ENCODE measurements at regions not wholly inside any gene's neighbourhood (a gene's known extent, or its start where the extent isn't known, plus 50 kb on each side); places are given as distances from the start of the nearest gene placed in this dataset.

DNA sequence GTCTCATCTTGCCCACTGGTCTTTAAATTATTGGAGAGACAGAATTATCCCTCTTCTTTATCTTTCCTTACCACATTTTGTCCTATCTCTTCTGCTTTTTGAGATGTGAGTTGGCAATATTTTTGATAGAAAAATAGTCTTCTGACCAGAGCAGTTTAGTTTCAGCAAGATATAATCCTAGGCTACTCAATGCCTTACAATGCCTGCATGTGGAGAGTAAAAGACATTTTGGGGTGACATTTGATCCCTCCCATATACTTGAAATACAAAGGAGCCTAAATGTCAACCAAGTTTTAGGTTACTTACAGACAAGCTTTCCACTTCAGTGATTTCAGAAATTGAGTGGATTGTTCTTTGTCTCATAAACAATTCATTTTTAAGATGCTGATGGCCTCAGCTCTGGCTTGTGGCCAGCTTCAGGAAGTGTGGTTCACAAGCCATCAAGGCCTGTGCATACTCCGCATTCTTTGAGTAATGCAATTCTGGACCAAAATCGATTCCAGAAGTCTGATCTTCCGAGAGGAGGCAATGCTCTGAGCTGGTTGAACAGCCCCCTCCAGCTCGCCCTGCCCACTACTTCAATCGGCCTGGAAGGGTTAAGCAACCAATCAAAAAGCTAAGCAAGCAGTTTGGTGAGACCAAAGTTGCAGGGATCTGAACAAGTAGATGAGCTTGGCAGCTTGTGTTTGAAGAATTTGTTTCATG, 274.4 kb downstream of the BLID start:
- Histone ChIP-seq H3K27me3 (ENCODE audit: control insufficient read depth, insufficient read depth, low read length) (no peaks in the 10 kb centered on the region; the same call in 1 of the 2 replicates), H3K4me1 (ENCODE audit: control insufficient read depth, insufficient read depth, low read length) (no peaks in the 10 kb centered on the region), H3K27ac (ENCODE audit: low read length) (no peak overlapping the region), H3K9me3 (ENCODE audit: control insufficient read depth, insufficient read depth, low read depth, low read length) (no peaks in the 10 kb centered on the region), H3K36me3 (ENCODE audit: control insufficient read depth, insufficient read depth, low read length) (no peaks in the 10 kb centered on the region), H3K4me3 (ENCODE audit: low read depth in 2 of 2, low read length in 2 of 2) (no peak overlapping the region)
- ChIA-PET POLR2A (no interaction called here), CTCF (no interaction called here)
- in situ Hi-C loops (cut with HindIII; ENCODE audit: low pct_unique_long_range_greater_than_20kb, low sequenced_read_pairs) = no loop called here
- TF ChIP-seq, protein P1, sequence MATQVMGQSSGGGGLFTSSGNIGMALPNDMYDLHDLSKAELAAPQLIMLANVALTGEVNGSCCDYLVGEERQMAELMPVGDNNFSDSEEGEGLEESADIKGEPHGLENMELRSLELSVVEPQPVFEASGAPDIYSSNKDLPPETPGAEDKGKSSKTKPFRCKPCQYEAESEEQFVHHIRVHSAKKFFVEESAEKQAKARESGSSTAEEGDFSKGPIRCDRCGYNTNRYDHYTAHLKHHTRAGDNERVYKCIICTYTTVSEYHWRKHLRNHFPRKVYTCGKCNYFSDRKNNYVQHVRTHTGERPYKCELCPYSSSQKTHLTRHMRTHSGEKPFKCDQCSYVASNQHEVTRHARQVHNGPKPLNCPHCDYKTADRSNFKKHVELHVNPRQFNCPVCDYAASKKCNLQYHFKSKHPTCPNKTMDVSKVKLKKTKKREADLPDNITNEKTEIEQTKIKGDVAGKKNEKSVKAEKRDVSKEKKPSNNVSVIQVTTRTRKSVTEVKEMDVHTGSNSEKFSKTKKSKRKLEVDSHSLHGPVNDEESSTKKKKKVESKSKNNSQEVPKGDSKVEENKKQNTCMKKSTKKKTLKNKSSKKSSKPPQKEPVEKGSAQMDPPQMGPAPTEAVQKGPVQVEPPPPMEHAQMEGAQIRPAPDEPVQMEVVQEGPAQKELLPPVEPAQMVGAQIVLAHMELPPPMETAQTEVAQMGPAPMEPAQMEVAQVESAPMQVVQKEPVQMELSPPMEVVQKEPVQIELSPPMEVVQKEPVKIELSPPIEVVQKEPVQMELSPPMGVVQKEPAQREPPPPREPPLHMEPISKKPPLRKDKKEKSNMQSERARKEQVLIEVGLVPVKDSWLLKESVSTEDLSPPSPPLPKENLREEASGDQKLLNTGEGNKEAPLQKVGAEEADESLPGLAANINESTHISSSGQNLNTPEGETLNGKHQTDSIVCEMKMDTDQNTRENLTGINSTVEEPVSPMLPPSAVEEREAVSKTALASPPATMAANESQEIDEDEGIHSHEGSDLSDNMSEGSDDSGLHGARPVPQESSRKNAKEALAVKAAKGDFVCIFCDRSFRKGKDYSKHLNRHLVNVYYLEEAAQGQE (IDR thresholded peaks at IDR 0.05; ENCODE audit: insufficient read depth in 1 of 2, low read depth in 2 of 2, low read length in 1 of 2) = no peak
- TF ChIP-seq TCF7L2 (IDR thresholded peaks at IDR 0.05; ENCODE audit: low read depth, low read length) (no peak), SIN3A (IDR thresholded peaks at IDR 0.05; ENCODE audit: borderline replicate concordance, insufficient read depth, low read depth, low read length) (no peak), POLR2AphosphoS5 (IDR thresholded peaks at IDR 0.05; ENCODE audit: low read depth, low read length) (no peak)
- TF ChIP-seq, protein P2, sequence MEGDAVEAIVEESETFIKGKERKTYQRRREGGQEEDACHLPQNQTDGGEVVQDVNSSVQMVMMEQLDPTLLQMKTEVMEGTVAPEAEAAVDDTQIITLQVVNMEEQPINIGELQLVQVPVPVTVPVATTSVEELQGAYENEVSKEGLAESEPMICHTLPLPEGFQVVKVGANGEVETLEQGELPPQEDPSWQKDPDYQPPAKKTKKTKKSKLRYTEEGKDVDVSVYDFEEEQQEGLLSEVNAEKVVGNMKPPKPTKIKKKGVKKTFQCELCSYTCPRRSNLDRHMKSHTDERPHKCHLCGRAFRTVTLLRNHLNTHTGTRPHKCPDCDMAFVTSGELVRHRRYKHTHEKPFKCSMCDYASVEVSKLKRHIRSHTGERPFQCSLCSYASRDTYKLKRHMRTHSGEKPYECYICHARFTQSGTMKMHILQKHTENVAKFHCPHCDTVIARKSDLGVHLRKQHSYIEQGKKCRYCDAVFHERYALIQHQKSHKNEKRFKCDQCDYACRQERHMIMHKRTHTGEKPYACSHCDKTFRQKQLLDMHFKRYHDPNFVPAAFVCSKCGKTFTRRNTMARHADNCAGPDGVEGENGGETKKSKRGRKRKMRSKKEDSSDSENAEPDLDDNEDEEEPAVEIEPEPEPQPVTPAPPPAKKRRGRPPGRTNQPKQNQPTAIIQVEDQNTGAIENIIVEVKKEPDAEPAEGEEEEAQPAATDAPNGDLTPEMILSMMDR (IDR thresholded peaks at IDR 0.05) = no peak
- intact Hi-C loops (cut with micrococcal nuclease; ENCODE audit: unreplicated experiment) = no loop called here
- no peak for DNase-seq (ENCODE audit: low read depth, low spot score)
- no peak for ATAC-seq
- BruUV-seq (replicated peaks) = no TSS peak

DNA sequence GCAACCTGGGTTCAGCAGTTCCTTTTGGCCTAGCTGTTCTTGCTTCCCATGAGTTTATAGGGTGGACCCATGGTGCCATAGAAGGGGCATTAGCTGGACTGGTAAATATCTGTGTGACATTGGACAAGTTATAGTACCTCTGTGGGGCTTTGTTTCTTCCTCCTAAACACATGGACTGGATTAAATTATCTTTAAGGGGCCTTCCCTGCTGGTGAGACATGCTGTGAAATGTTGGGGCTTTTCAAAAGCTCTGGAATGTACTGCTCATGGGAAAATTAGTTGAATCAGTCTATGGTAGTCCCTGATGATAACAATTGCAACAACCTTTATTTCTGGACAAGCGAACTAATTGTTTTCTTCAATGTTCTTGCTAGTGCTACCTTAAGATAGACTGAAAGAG, 276.2 kb downstream of the BLID start:
- no peak for DNase-seq (ENCODE audit: low read depth, low spot score)
- no TSS peak for BruUV-seq (replicated peaks)
- Histone ChIP-seq H3K27ac (ENCODE audit: low read length) (no peak overlapping the region), H3K36me3 (ENCODE audit: control insufficient read depth, insufficient read depth, low read length) (no peaks in the 10 kb centered on the region), H3K4me3 (ENCODE audit: low read depth in 2 of 2, low read length in 2 of 2) (no peak overlapping the region), H3K9me3 (ENCODE audit: control insufficient read depth, insufficient read depth, low read depth, low read length) (no peaks in the 10 kb centered on the region), H3K4me1 (ENCODE audit: control insufficient read depth, insufficient read depth, low read length) (no peaks in the 10 kb centered on the region), H3K27me3 (ENCODE audit: control insufficient read depth, insufficient read depth, low read length) (no peaks in the 10 kb centered on the region; the same call in 1 of the 2 replicates)
- CTCF ChIA-PET = no interaction called here
- in situ Hi-C loops (cut with HindIII; ENCODE audit: low pct_unique_long_range_greater_than_20kb, low sequenced_read_pairs) (no loop called here), intact Hi-C loops (cut with micrococcal nuclease; ENCODE audit: unreplicated experiment) (no loop called here)
- no peak for ATAC-seq
- TF ChIP-seq, protein P1 (IDR thresholded peaks at IDR 0.05; ENCODE audit: insufficient read depth in 1 of 2, low read depth in 2 of 2, low read length in 1 of 2) = no peak
- TF ChIP-seq TCF7L2 (IDR thresholded peaks at IDR 0.05; ENCODE audit: low read depth, low read length) = no peak
- TF ChIP-seq SIN3A (IDR thresholded peaks at IDR 0.05; ENCODE audit: borderline replicate concordance, insufficient read depth, low read depth, low read length) = no peak
- TF ChIP-seq POLR2AphosphoS5 (IDR thresholded peaks at IDR 0.05; ENCODE audit: low read depth, low read length) = no peak
- TF ChIP-seq, protein P2 (IDR thresholded peaks at IDR 0.05) = no peak
- POLR2A ChIA-PET = no interaction called here

Data from Panc1 (cell line).